ENCODE measurements at regions not wholly inside any gene's neighbourhood (a gene's known extent, or its start where the extent isn't known, plus 50 kb on each side); places are given as distances from the start of the nearest gene placed in this dataset.

- Histone ChIP-seq H2AFZ (no peak overlapping the region), H3K27ac (ENCODE audit: low read depth) (no peak overlapping the region), H3F3A (replicated peaks; ENCODE audit: low read depth) (no peaks in the 10 kb centered on the region), H3K27me3 (ENCODE audit: insufficient read depth) (no peaks in the 10 kb centered on the region), H4K20me1 (replicated peaks; ENCODE audit: insufficient read depth) (no peaks in the 10 kb centered on the region; the same call in 1 of the 2 replicates), H3K4me3 (no peak overlapping the region), H3K9me2 (ENCODE audit: insufficient read depth) (0 out of 2 replicates have a peak, but pooled peaks cover 3% of the 10 kb centered on the region), H3K36me3 (ENCODE audit: insufficient read depth) (no peaks in the 10 kb centered on the region), H3K79me2 (replicated peaks; ENCODE audit: insufficient read depth) (no peaks in the 10 kb centered on the region), H3K4me2 (no peak overlapping the region), H3K4me1 (ENCODE audit: insufficient read depth) (peaks cover 11% of the 10 kb centered on the region; the same call in 1 of the 2 replicates)
- no peaks in the 10 kb centered on the region for H3K27me3 Mint-ChIP-seq (ENCODE audit: insufficient read depth, low read depth, poor library complexity)
- H3K4me1 Mint-ChIP-seq, result peaks cover 18% of the 10 kb centered on the region
- TF ChIP-seq REST (IDR thresholded peaks at IDR 0.05; ENCODE audit: unreplicated experiment) (peak; percentile 81), STAT1 (IDR thresholded peaks at IDR 0.05; ENCODE audit: unreplicated experiment) (no peak)
- no peak overlapping the region for H3K27ac Mint-ChIP-seq
- no peak overlapping the region for H3K4me3 Mint-ChIP-seq
- DNase-seq (ENCODE audit: low spot score), result peak; percentile 55
- no peak; the same call in 2 of the 3 replicates for ATAC-seq
- no peaks in the 10 kb centered on the region for H3K36me3 Mint-ChIP-seq (ENCODE audit: low read depth)
- peaks cover 2% of the 10 kb centered on the region; the same call in 1 of the 3 replicates for H3K9me3 Mint-ChIP-seq
Measured at GRCh38 chr3:181316482-181316881, 326.9 kb upstream of the DNAJC19 start.

DNA sequence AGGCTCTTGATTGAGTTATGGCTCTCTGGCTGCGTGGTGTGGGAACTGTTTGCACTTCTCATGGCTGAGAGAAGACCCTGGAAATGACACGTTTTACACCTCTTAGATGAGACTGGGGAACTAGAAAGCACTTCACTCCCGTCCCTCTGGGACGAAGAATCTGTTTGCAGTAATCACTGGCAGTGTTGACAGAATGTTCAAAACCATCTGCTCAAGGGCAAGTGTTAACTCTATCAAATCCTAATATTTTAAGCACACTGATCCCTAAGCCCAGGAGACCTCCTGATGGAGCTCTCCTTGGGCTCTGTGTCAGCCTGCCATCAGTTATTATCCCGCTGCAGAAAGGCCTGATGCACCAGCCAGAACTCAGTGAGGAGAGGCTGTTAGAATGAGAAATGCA is 323.8 kb upstream of the DNAJC19 start:
- no peaks in the 10 kb centered on the region for H3K27me3 Mint-ChIP-seq (ENCODE audit: insufficient read depth, low read depth, poor library complexity)
- H3K27ac Mint-ChIP-seq, result no peak overlapping the region; the same call in 1 of the 2 replicates
- Histone ChIP-seq H4K20me1 (replicated peaks; ENCODE audit: insufficient read depth) (no peaks in the 10 kb centered on the region; the same call in 1 of the 2 replicates), H3K4me2 (no peak overlapping the region), H3K27me3 (ENCODE audit: insufficient read depth) (no peaks in the 10 kb centered on the region), H3K79me2 (replicated peaks; ENCODE audit: insufficient read depth) (no peaks in the 10 kb centered on the region), H3K36me3 (ENCODE audit: insufficient read depth) (no peaks in the 10 kb centered on the region), H3K4me3 (no peak overlapping the region), H3K4me1 (ENCODE audit: insufficient read depth) (peaks cover 11% of the 10 kb centered on the region; the same call in 1 of the 2 replicates), H3K9me2 (ENCODE audit: insufficient read depth) (no peaks in the 10 kb centered on the region), H3F3A (replicated peaks; ENCODE audit: low read depth) (no peaks in the 10 kb centered on the region), H3K27ac (ENCODE audit: low read depth) (no peak overlapping the region), H2AFZ (peak overlapping the region; percentile 29; the same call in 1 of the 2 replicates)
- DNase-seq (ENCODE audit: low spot score) (no peak), ATAC-seq (no peak)
- no peaks in the 10 kb centered on the region for H3K9me3 Mint-ChIP-seq
- H3K4me3 Mint-ChIP-seq, result no peak overlapping the region
- peaks cover 18% of the 10 kb centered on the region for H3K4me1 Mint-ChIP-seq
- H3K36me3 Mint-ChIP-seq (ENCODE audit: low read depth), result no peaks in the 10 kb centered on the region
- TF ChIP-seq JUNB (IDR thresholded peaks at IDR 0.05; ENCODE audit: unreplicated experiment), result no peak
- TF ChIP-seq STAT1 (IDR thresholded peaks at IDR 0.05; ENCODE audit: unreplicated experiment), result no peak
- no peak for TF ChIP-seq EZH2phosphoT487 (IDR thresholded peaks at IDR 0.05; ENCODE audit: unreplicated experiment)
- TF ChIP-seq CTCF (conservative IDR thresholded peaks at IDR 0.05; ENCODE audit: low read depth in 2 of 2), result no peak
- TF ChIP-seq ZNF331 (CRISPR knock-in tag; IDR thresholded peaks at IDR 0.05; ENCODE audit: low read depth), result no peak
- TF ChIP-seq REST (IDR thresholded peaks at IDR 0.05; ENCODE audit: unreplicated experiment), result no peak
- TF ChIP-seq EZH2 (IDR thresholded peaks at IDR 0.05; ENCODE audit: low read depth, unreplicated experiment), result no peak
- no peak for TF ChIP-seq CREB1 (CRISPR knock-in tag; IDR thresholded peaks at IDR 0.05; ENCODE audit: low read depth)
- TF ChIP-seq ZNF114 (CRISPR knock-in tag; IDR thresholded peaks at IDR 0.05), result no peak
- TF ChIP-seq POLR2AphosphoS5 (IDR thresholded peaks at IDR 0.05; ENCODE audit: low read depth), result no peak
- no peak for TF ChIP-seq ETS1 (IDR thresholded peaks at IDR 0.05)

All from GM23338 (cell line).